Neural progenitor cell (in vitro differentiated cells): ENCODE measurements at regions not wholly inside any gene's neighbourhood (a gene's known extent, or its start where the extent isn't known, plus 50 kb on each side); places are given as distances from the start of the nearest gene placed in this dataset.

Experiments
- DNase-seq: peaks from one replicate; pipeline ENCODE4 v3.0.0-alpha.2; 2016; ENCODE audit warnings: low spot score
- H2AFZ ChIP-seq: fragments of 200-600 bp; sonication (generic); replicated peaks from 2 replicates; pipeline ENCODE4 v1.6.1; 2016; ENCODE audit warnings: antibody characterized with exemption
- H3F3A ChIP-seq: fragments of 200-600 bp; sonication (generic); 2 replicates; pipeline ENCODE4 v1.6.1; 2016; ENCODE audit warnings: antibody characterized with exemption, low read depth
- H3K27ac ChIP-seq: fragments of 200-600 bp; sonication (generic); 2 replicates; pipeline ENCODE4 v1.5.1; 2016; ENCODE audit warnings: mild to moderate bottlenecking
- H3K27me3 ChIP-seq: fragments of 200-600 bp; sonication (generic); 2 replicates; pipeline ENCODE4 v1.6.1; 2016; ENCODE audit warnings: mild to moderate bottlenecking, moderate library complexity
- H3K36me3 ChIP-seq: fragments of 200-600 bp; sonication (generic); 2 replicates; pipeline ENCODE4 v1.5.1; 2016
- H3K4me1 ChIP-seq: fragments of 200-600 bp; sonication (generic); 2 replicates; pipeline ENCODE4 v1.6.1; 2016; ENCODE audit warnings: mixed run types
- H3K4me2 ChIP-seq: fragments of 200-600 bp; sonication (generic); 2 replicates; pipeline ENCODE4 v1.6.1; 2016
- H3K4me3 ChIP-seq: fragments of 200-600 bp; sonication (generic); 2 replicates; pipeline ENCODE4 v1.5.1; 2016
- H3K79me2 ChIP-seq: fragments of 200-600 bp; sonication (generic); 2 replicates; pipeline ENCODE4 v1.6.1; 2016; ENCODE audit warnings: low read depth
- H3K9ac ChIP-seq: fragments of 200-600 bp; sonication (generic); 2 replicates; pipeline ENCODE4 v1.6.1; 2016
- H3K9me3 ChIP-seq: fragments of 200-600 bp; sonication (generic); 2 replicates; pipeline ENCODE4 v1.5.1; 2016; ENCODE audit warnings: low read depth
- H4K20me1 ChIP-seq: fragments of 200-600 bp; sonication (generic); 2 replicates; pipeline ENCODE4 v1.6.1; 2016; ENCODE audit warnings: low read depth
- H3K27ac Mint-ChIP-seq: 3 replicates; pipeline ENCODE4 v1.8.0; 2021; ENCODE audit warnings: mixed read lengths
- H3K27me3 Mint-ChIP-seq: 2 replicates; pipeline ENCODE4 v1.8.0; 2022; ENCODE audit warnings: low read depth, mild to moderate bottlenecking, inconsistent platforms, moderate library complexity, mixed read lengths; ENCODE audit not compliant: insufficient read depth
- H3K36me3 Mint-ChIP-seq: 3 replicates; pipeline ENCODE4 v1.8.0; 2021; ENCODE audit warnings: mixed read lengths
- H3K4me1 Mint-ChIP-seq: 3 replicates; pipeline ENCODE4 v1.8.0; 2021; ENCODE audit warnings: mixed read lengths
- H3K4me3 Mint-ChIP-seq: 3 replicates; pipeline ENCODE4 v1.8.0; 2021; ENCODE audit warnings: mild to moderate bottlenecking, moderate library complexity, mixed read lengths
- H3K9me3 Mint-ChIP-seq: 3 replicates; pipeline ENCODE4 v1.8.0; 2020; ENCODE audit warnings: mixed read lengths
- CTCF ChIP-seq: fragments of 200-600 bp; sonication (generic); IDR thresholded peaks from 2 replicates; pipeline ENCODE4 v1.5.1; 2017; ENCODE audit warnings: antibody characterized with exemption, mild to moderate bottlenecking
- EZH2 ChIP-seq: fragments of 200-600 bp; sonication (generic); IDR thresholded peaks from 2 replicates; pipeline ENCODE4 v1.6.1; 2017; ENCODE audit warnings: antibody characterized with exemption, mild to moderate bottlenecking, moderate library complexity
- EZH2phosphoT487 ChIP-seq: fragments of 200-600 bp; sonication (generic); IDR thresholded peaks from 2 replicates; pipeline ENCODE4 v1.6.1; 2017; ENCODE audit warnings: antibody characterized with exemption

- no peak overlapping the region for H3K27ac Mint-ChIP-seq
- no peak overlapping the region for H3K4me2 ChIP-seq
Observed at GRCh38 chr10:61018146-61018545, 74.2 kb upstream of the RHOBTB1 start.

GRCh38 chr10:61016630-61017029, 72.6 kb upstream of the RHOBTB1 start:
- Histone ChIP-seq H2AFZ (no peak overlapping the region), H3K4me3 (no peak overlapping the region), H4K20me1 (no peaks in the 10 kb centered on the region), H3K9me3 (no peaks in the 10 kb centered on the region), H3K27ac (no peak overlapping the region), H3K79me2 (no peaks in the 10 kb centered on the region), H3F3A (no peaks in the 10 kb centered on the region), H3K4me1 (no peaks in the 10 kb centered on the region), H3K9ac (no peak overlapping the region), H3K27me3 (no peaks in the 10 kb centered on the region), H3K36me3 (no peaks in the 10 kb centered on the region), H3K4me2 (no peak overlapping the region)
- Mint-ChIP-seq H3K4me1 (no peaks in the 10 kb centered on the region), H3K36me3 (no peaks in the 10 kb centered on the region), H3K4me3 (no peak overlapping the region), H3K27ac (no peak overlapping the region), H3K9me3 (no peaks in the 10 kb centered on the region), H3K27me3 (no peaks in the 10 kb centered on the region)
- no peak for DNase-seq
- no peak for TF ChIP-seq EZH2phosphoT487
- no peak for TF ChIP-seq CTCF
- no peak for TF ChIP-seq EZH2

More at GRCh38 chr10:61018146-61018545, 74.2 kb upstream of the RHOBTB1 start:
- Histone ChIP-seq H3K4me3 (no peak overlapping the region), H3K79me2 (no peaks in the 10 kb centered on the region), H3F3A (no peaks in the 10 kb centered on the region), H3K27ac (no peak overlapping the region), H3K36me3 (no peaks in the 10 kb centered on the region), H3K9ac (no peak overlapping the region), H3K27me3 (no peaks in the 10 kb centered on the region), H3K9me3 (no peaks in the 10 kb centered on the region), H2AFZ (no peak overlapping the region), H3K4me1 (no peaks in the 10 kb centered on the region), H4K20me1 (no peaks in the 10 kb centered on the region)
- Mint-ChIP-seq H3K27me3 (no peaks in the 10 kb centered on the region), H3K4me3 (no peak overlapping the region), H3K36me3 (no peaks in the 10 kb centered on the region), H3K4me1 (peaks cover 3% of the 10 kb centered on the region), H3K9me3 (no peaks in the 10 kb centered on the region)
- TF ChIP-seq EZH2phosphoT487 (no peak), EZH2 (no peak), CTCF (no peak)
- no peak for DNase-seq

GRCh38 chr10:61016007-61016406, 72.0 kb upstream of the RHOBTB1 start:
- Histone ChIP-seq H3K9ac (no peak overlapping the region), H3K27ac (no peak overlapping the region), H3K79me2 (no peaks in the 10 kb centered on the region), H3F3A (no peaks in the 10 kb centered on the region), H3K9me3 (no peaks in the 10 kb centered on the region), H2AFZ (peak overlapping the region; percentile 45), H3K27me3 (no peaks in the 10 kb centered on the region), H3K36me3 (no peaks in the 10 kb centered on the region), H3K4me1 (no peaks in the 10 kb centered on the region), H3K4me3 (no peak overlapping the region), H3K4me2 (no peak overlapping the region), H4K20me1 (no peaks in the 10 kb centered on the region)
- H3K27me3 Mint-ChIP-seq, result no peaks in the 10 kb centered on the region
- H3K4me1 Mint-ChIP-seq, result no peaks in the 10 kb centered on the region
- H3K27ac Mint-ChIP-seq, result no peak overlapping the region
- H3K4me3 Mint-ChIP-seq, result no peak overlapping the region
- no peak for TF ChIP-seq CTCF
- no peak for TF ChIP-seq EZH2phosphoT487
- TF ChIP-seq EZH2, result no peak
- H3K36me3 Mint-ChIP-seq, result no peaks in the 10 kb centered on the region
- H3K9me3 Mint-ChIP-seq, result no peaks in the 10 kb centered on the region
- DNase-seq, result no peak
